B cell (primary cell): ENCODE measurements at regions not wholly inside any gene's neighbourhood (a gene's known extent, or its start where the extent isn't known, plus 50 kb on each side); places are given as distances from the start of the nearest gene placed in this dataset.

Experiments
- CTCF ChIP-seq: fragments of 200-600 bp; IDR thresholded peaks from one replicate; pipeline ENCODE4 v1.8.0; 2022; ENCODE audit warnings: antibody characterized with exemption, mild to moderate bottlenecking
- EZH2 ChIP-seq: IDR thresholded peaks from 2 replicates; pipeline ENCODE4 v1.6.1; 2012; ENCODE audit warnings: borderline replicate concordance, low read depth, mild to moderate bottlenecking, moderate library complexity, low read length; ENCODE audit not compliant: insufficient read depth, poor library complexity, severe bottlenecking

- no peak for TF ChIP-seq CTCF
- TF ChIP-seq EZH2, result no peak
Measured at GRCh38 chr3:74119221-74119620, 494.5 kb upstream of the PDZRN3 start.
